ENCODE measurements at regions not wholly inside any gene's neighbourhood (a gene's known extent, or its start where the extent isn't known, plus 50 kb on each side); places are given as distances from the start of the nearest gene placed in this dataset.

DNA sequence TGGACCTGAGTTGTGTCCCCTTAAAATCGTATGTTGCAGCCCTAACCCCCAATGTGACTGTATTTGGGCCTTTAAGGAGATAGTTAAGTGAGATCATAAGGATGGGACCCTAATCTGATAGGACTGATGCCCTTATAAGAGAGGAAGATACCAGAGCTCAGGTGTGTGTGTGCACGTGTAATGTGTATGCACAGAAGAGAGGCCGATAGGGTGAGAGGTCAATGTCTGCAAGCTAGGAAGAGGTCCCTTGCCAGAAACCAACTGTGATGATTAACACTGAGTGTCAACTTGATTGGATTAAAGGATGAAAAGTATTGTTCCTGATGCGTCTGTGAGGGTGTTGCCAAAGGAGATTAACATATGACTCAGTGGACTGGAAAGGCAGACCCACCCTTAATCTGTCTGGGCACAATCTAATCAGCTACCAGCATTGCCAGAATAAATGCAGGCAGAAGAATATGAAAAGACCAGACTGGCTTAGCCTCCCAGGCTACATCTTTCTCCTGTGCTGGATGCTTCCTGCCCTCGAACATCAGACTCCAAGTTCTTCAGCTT is 299.8 kb downstream of the LRFN2 start:
- CTCF ChIA-PET = no interaction called here
- in situ Hi-C loops (cut with MboI; ENCODE audit: low sequenced_read_pairs) = no loop called here

More for the DNA sequence above, 299.8 kb downstream of the LRFN2 start:
- H3K27ac ChIP-seq (ENCODE audit: insufficient read depth, low read length) = no peak overlapping the region
- H3K14ac ChIP-seq (replicated peaks; ENCODE audit: low read depth, low read length) = no peak overlapping the region
- H3K18ac ChIP-seq (ENCODE audit: low read depth, low read length) = no peak overlapping the region
- no peak for DNase-seq
- H2BK120ac ChIP-seq (ENCODE audit: low read depth, low read length) = no peak overlapping the region
- H4K5ac ChIP-seq (ENCODE audit: low read depth, low read length) = no peak overlapping the region
- 29% methylated on average over 3 of the region's 5 CpGs; no CpG with 5 or more reads in 1 of the 2 experiments for WGBS, 2 experiments (ENCODE audit: extremely low coverage in 2 of 2, insufficient read length in 1 of 2)
- intact Hi-C loops (cut with micrococcal nuclease) (no loop called here), dilution Hi-C loops (cut with HindIII; ENCODE audit: low sequenced_read_pairs, unreplicated experiment) (no loop called here)
- no peak overlapping the region for H2BK20ac ChIP-seq (ENCODE audit: low read depth, low read length)
- H3K4me1 ChIP-seq (ENCODE audit: control insufficient read depth, insufficient read depth, low read length) = no peaks in the 10 kb centered on the region
- no peak overlapping the region for H2AK9ac ChIP-seq (replicated peaks; ENCODE audit: low read depth, low read length, poor library complexity)
- no peaks in the 10 kb centered on the region for H4K20me1 ChIP-seq (ENCODE audit: insufficient read depth, low read length)
- H3K9ac ChIP-seq (ENCODE audit: low read depth, low read length) = no peak overlapping the region
- H3K56ac ChIP-seq (ENCODE audit: extremely low read depth, insufficient read depth, low read length) = no peak overlapping the region
- no peak overlapping the region for H4K91ac ChIP-seq (ENCODE audit: insufficient read depth, low read depth, low read length)
- no peak for TF ChIP-seq RAD21 (IDR thresholded peaks at IDR 0.05; ENCODE audit: low read length)
- TF ChIP-seq MAZ (IDR thresholded peaks at IDR 0.05; ENCODE audit: borderline replicate concordance, low read depth, low read length) = no peak
- TF ChIP-seq NFE2L2 (IDR thresholded peaks at IDR 0.05; ENCODE audit: low read depth, low read length) = no peak
- TF ChIP-seq, protein P1, sequence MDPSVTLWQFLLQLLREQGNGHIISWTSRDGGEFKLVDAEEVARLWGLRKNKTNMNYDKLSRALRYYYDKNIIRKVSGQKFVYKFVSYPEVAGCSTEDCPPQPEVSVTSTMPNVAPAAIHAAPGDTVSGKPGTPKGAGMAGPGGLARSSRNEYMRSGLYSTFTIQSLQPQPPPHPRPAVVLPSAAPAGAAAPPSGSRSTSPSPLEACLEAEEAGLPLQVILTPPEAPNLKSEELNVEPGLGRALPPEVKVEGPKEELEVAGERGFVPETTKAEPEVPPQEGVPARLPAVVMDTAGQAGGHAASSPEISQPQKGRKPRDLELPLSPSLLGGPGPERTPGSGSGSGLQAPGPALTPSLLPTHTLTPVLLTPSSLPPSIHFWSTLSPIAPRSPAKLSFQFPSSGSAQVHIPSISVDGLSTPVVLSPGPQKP (IDR thresholded peaks at IDR 0.05; ENCODE audit: borderline replicate concordance, low read depth, low read length) = no peak
- no peak for TF ChIP-seq SMC3 (IDR thresholded peaks at IDR 0.05; ENCODE audit: low read depth, low read length)
- no peak for TF ChIP-seq MAFK (IDR thresholded peaks at IDR 0.05; ENCODE audit: low read depth, low read length)
- TF ChIP-seq FOS (IDR thresholded peaks at IDR 0.05; ENCODE audit: low read depth, low read length) = no peak
- no peak for TF ChIP-seq RCOR1 (IDR thresholded peaks at IDR 0.05; ENCODE audit: insufficient replicate concordance, low read length)
- no peak for TF ChIP-seq CTCF (conservative IDR thresholded peaks at IDR 0.05; ENCODE audit: low read depth, low read length)
- H3K4me2 ChIP-seq (ENCODE audit: low read depth, low read length) = no peak overlapping the region
- BruUV-seq (replicated peaks) = no TSS peak
- no peaks in the 10 kb centered on the region for H3K9me3 ChIP-seq (ENCODE audit: control insufficient read depth, insufficient read depth, low read length)
- no peak overlapping the region for H4K8ac ChIP-seq (ENCODE audit: low read depth in 2 of 2, low read length in 2 of 2)
- H3K23ac ChIP-seq (ENCODE audit: low read depth, low read length) = no peak overlapping the region
- H2BK15ac ChIP-seq (ENCODE audit: low read depth, low read length) = no peak overlapping the region
- no peaks in the 10 kb centered on the region for H3K9me1 ChIP-seq (ENCODE audit: insufficient read depth, low read length)
- no peak overlapping the region for H3K4ac ChIP-seq (ENCODE audit: low read depth, low read length)
- no peak overlapping the region for H2BK5ac ChIP-seq (ENCODE audit: low read depth, low read length, poor library complexity, severe bottlenecking)
- no peaks in the 10 kb centered on the region for H3K79me1 ChIP-seq (ENCODE audit: low read depth in 1 of 2, low read length in 2 of 2)
- no peaks in the 10 kb centered on the region for H3K27me3 ChIP-seq (ENCODE audit: control insufficient read depth, insufficient read depth, low read length)
- H2AFZ ChIP-seq (replicated peaks; ENCODE audit: low read length, poor library complexity) = no peak overlapping the region
- no peak overlapping the region for H3K4me3 ChIP-seq (ENCODE audit: insufficient read depth, low read depth, low read length)
- no peak for ATAC-seq (ENCODE audit: low read depth)
- no peaks in the 10 kb centered on the region for H3K36me3 ChIP-seq (ENCODE audit: control insufficient read depth, insufficient read depth, low read length)
- H2AK5ac ChIP-seq (ENCODE audit: low read depth, low read length) = no peak overlapping the region
- POLR2A ChIA-PET (ENCODE audit: unreplicated experiment) = no interaction called here

Data from IMR-90 (cell line).